HG02610 (cell line): ENCODE measurements at regions not wholly inside any gene's neighbourhood (a gene's known extent, or its start where the extent isn't known, plus 50 kb on each side); places are given as distances from the start of the nearest gene placed in this dataset.

ENCODE experiments used
- ATAC-seq: cut with Tn5 transposase; IDR thresholded peaks from one replicate; pipeline ENCODE4 v1.9.1; 2021; ENCODE audit warnings: mild to moderate bottlenecking, moderate library complexity; ENCODE audit not compliant: unreplicated experiment

DNA sequence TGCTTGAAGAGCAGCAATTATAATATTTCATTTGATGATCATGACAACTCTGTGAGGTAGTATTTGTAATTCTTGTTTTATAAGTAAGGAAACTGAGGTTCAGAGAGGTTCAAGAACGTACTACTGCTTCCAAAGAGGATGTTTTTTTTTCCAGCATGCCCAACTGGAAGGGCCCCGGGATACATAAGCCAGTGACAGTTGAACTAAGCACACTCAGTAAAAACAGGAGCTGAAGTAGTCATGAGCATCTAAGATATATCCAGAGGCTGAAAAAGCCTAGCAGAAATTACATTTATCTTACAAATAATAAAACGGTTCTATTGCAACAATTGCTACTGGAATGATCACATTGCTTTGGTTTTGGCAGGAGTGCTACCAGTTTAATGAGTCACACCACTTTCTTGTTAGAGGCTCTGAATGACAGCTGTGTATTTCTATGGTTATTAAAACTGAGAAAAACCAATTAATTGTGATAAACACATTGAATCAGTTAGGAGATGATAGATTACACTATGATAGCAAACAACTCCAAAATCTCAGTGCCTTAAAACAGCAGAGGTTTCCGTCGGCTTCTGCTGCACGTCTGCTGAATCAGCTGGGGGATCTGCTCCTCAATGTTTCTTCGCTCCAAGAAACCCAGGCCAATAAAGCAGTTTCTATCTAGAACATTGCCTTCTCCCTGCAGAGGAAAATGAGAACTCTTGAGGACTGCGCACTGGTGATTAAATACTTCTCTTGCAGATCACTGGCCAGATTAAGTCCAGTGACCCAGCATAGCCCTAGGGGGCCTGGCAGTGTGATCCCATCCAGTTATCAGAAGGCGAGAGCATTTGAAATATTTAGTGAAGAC is 522.7 kb downstream of the PLPP3 start:
- no peak for ATAC-seq

DNA sequence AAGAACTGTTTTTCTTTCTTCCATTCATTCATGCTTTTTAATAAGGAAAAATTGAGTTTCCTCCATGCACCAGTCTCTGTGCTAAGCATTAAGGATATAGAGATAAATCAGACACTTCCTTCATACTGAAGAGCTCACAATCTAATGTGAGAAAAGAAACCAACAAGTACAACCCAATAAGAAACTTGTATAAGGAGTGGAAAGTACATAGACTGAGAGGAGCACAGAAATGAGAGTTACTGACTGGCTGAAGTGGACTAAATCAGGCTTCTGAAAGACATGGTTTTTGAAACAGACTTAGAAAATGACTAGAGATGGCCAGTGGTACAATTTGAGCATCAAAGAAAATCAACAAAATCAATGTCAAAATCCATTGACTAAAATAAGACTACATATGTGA is 524.4 kb downstream of the PLPP3 start:
- ATAC-seq: no peak

- no peak for ATAC-seq
These were observed 527.3 kb downstream of the PLPP3 start for GRCh38 chr1:56052041-56052440.

DNA sequence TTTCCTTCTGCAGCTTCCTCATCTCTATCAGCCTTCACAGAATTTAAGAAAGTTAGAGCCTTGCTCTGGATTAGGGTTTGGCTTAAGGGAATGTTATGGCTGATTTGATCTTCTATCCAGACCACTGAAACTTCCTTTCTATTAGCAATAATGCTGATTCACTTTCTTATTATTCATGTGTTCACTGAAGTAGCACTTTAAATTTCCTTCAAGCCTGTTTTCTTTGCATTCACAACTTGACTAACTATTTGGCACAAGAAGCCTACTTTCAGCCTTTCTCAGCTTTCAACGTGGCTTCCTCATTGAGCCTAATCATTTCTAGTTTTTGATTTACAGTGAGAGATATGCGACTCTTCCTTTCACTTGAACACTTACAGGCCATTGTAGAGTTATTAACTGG is 528.5 kb downstream of the PLPP3 start:
- no peak for ATAC-seq

DNA sequence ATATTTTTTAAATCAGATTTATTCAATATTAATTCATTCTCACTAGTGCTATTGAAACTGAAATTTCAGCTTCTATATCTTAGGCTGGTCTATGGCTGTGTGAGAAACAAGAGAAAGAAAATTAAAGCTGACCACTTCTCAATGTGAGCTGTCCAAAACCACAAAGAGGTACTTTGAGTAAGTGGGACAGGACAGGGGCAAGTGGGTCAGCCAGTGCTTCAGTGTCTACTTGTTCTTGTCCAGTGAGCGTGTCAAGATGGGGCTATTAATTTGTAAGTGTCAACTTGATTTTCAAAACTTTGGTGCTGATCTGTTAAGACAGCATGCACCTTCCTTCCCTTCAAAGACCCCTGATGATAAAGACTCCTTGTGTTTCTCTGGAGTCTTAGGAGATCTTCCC is 533.9 kb downstream of the PLPP3 start:
- ATAC-seq: peak; percentile 51

- ATAC-seq: peak; percentile 33
These were observed 534.3 kb downstream of the PLPP3 start for GRCh38 chr1:56045062-56045461.

GRCh38 chr1:56036479-56036878 is 542.9 kb downstream of the PLPP3 start:
- no peak for ATAC-seq

- no peak for ATAC-seq
These were observed 544.4 kb downstream of the PLPP3 start for GRCh38 chr1:56034847-56035481.

DNA sequence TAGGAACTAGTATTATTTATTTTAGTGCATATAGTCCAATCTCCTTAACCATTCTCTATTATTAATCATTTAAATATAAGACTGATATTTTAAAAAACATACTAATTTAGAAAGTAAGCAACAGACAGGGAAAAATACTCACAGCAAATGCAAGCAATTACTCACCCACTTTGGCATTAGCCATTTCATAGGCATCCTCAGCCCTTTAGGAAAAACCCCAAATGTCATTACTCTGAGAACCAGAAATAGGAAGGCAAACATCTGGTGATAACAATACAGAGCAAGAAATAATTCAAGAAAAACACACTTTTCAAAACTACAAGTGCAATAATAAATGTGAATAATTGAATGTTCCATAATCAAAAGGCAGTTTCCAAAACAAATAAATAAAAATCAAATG is 545.1 kb downstream of the PLPP3 start:
- ATAC-seq: no peak

GRCh38 chr1:56033321-56034037 is 545.9 kb downstream of the PLPP3 start:
- no peak for ATAC-seq

- ATAC-seq: no peak
These were observed 547.2 kb downstream of the PLPP3 start for GRCh38 chr1:56032096-56032676.

DNA sequence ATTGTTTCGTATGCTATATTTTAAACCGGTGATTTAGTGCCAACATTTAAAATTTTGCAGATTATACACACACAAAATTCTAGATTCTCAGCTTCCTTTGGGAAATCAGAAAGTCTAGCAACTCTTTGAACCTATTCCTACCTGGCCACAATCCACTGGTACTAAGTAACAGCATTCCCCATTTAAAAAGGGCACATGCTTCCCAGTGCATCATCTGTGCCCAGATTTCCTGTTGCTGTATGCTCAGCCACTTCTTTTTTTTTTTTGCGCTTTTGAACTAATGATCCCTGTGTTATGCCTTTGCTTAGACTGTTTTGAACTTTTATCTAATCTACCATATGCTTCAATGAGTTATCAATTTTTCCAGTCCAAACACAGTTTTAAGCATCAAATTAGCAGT is 548.4 kb downstream of the PLPP3 start:
- no peak for ATAC-seq

DNA sequence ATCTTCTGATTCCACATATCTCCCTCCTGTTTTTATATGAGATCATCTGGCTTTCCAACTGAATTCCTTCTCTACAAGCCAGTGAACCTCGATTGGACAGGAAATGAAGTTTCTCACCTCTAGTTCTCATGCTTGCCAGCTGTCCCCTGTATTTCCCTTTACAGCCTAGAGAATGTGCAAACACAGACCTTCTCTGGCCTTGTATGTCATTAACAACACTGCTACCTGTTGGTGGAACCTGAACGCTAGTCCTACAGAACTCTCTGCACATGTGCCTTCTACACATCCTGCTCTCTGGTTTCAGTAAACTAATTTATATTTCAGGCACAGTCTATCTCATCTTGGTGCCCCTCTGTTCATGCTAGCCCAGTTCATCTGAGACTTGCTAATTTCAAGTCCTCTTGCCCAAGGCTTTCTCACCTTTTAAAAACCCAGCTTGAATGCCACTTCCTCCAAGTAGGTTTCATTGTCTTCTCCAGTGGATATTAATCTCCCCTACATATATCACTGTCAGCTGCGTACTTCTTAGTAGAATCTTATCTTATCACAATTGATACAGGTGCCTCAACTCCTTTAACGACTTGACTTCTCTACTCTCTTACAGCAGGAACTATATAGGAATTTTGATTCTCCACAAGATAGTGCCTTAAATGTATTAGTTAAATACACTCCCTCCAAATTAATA is 549.9 kb downstream of the PLPP3 start:
- ATAC-seq: no peak

GRCh38 chr1:56028911-56029310 is 550.5 kb downstream of the PLPP3 start:
- no peak for ATAC-seq

GRCh38 chr1:56028244-56028643 is 551.1 kb downstream of the PLPP3 start:
- ATAC-seq: peak; percentile 87

DNA sequence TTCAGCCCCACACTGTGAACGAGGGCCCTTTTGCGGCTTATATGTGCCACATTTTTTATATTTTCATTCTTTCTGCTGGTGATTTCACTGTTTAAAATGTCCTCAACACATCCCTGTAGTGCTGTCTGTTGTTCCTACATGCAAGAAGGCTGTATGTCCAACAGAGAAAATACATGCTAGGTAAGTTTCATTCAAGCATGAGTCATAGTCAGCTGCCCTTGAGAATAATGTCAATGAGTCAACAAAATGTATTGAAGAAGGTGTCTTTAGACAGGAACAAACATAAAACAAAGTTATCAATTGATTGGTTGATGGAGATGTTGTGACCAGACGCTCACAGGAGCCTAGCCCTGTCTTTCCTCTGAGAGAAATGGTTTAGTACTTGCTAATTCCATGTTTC is 553.4 kb downstream of the PLPP3 start:
- no peak for ATAC-seq

- ATAC-seq: no peak
These were observed 555.2 kb downstream of the PLPP3 start for GRCh38 chr1:56024155-56024554.

- ATAC-seq: no peak
These were observed 559.4 kb downstream of the PLPP3 start for GRCh38 chr1:56019922-56020321.

DNA sequence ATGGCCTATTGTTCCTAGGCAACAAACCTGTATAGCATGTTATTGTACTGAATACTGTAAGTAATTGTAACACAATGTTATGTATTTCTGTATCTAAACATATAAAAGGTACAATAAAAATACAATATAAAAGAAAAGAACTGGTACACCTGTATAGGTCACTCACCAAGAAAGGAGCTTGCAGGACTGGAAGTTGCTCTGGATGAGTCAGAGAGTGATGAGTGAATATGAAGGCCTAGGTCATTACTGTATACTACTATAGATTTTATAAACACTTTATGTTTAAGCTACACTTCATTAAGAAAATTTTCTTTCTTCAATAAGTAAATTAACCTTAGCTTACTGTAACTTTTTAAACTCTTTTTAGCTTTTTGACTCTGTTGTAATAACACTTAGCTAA is 559.9 kb downstream of the PLPP3 start:
- ATAC-seq: no peak

GRCh38 chr1:56017336-56017735 is 562.0 kb downstream of the PLPP3 start:
- ATAC-seq: no peak

DNA sequence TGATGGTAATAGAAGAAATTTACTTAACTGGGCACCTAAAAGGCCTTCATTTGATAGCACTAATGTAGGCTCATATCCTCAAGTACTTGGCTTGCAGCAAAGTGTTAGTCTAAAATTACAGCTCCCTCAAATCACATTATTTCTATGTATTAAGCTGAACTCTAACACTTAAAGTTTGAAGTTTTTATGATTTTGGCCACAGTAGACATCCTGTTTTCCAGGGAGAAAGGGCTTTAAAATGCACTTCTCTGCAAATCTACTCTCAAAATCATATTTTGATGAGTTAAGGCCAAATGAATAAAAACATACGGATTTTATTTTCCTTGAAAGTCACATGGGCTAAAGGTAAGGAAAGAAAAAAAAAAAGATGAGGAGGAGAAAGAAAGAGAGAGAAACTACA is 575.5 kb downstream of the PLPP3 start:
- no peak for ATAC-seq
